IMR-90 (cell line): ENCODE measurements at regions not wholly inside any gene's neighbourhood (a gene's known extent, or its start where the extent isn't known, plus 50 kb on each side); places are given as distances from the start of the nearest gene placed in this dataset.

ENCODE experiments used
- ATAC-seq: fragments of 200-7000 bp; cut with Tn5 transposase; 2 replicates; pipeline ENCODE4 v1.9.1; 2020; ENCODE audit warnings: low read depth, mild to moderate bottlenecking, moderate library complexity
- BruUV-seq: library from RNA; stranded (reverse); fragments of 400-500 nt; replicated peaks from 2 replicates; lab custom pipeline; 2021; lab: Mats Ljungman, UMichigan
- CTCF ChIA-PET: fragments of 300-600 bp; formaldehyde crosslinking; extraction: SDS; loops from one replicate; lab custom pipeline; 2021; ENCODE audit warnings: antibody characterized with exemption; lab: Yijun Ruan, JAX
- POLR2A ChIA-PET: fragments of 300-600 bp; sonication (Branson Sonifier 250); formaldehyde crosslinking; loops from one replicate; lab custom pipeline; 2022; ENCODE audit warnings: antibody characterized with exemption; ENCODE audit not compliant: unreplicated experiment; lab: Charles Lee
- DNase-seq: peaks from one replicate; pipeline ENCODE4 v3.0.0; 2013
- H2AFZ ChIP-seq: replicated peaks from 2 replicates; pipeline ENCODE3; 2013; ENCODE audit warnings: low read length, mild to moderate bottlenecking; ENCODE audit not compliant: poor library complexity
- H2AK5ac ChIP-seq: 2 replicates; pipeline ENCODE4 v1.6.1; 2013; ENCODE audit warnings: low read depth, low read length, inconsistent platforms
- H2AK9ac ChIP-seq: replicated peaks from 2 replicates; pipeline ENCODE3; 2013; ENCODE audit warnings: mild to moderate bottlenecking, low read depth, low read length, moderate library complexity; ENCODE audit not compliant: poor library complexity
- H2BK120ac ChIP-seq: 2 replicates; pipeline ENCODE4 v1.6.1; 2013; ENCODE audit warnings: low read depth, low read length, inconsistent platforms
- H2BK15ac ChIP-seq: 3 replicates; pipeline ENCODE4 v1.6.1; 2013; ENCODE audit warnings: low read depth, low read length, inconsistent platforms
- H2BK20ac ChIP-seq: 2 replicates; pipeline ENCODE4 v1.6.1; 2013; ENCODE audit warnings: low read depth, mild to moderate bottlenecking, inconsistent platforms, low read length, moderate library complexity
- H2BK5ac ChIP-seq: 2 replicates; pipeline ENCODE4 v1.6.1; 2013; ENCODE audit warnings: mild to moderate bottlenecking, low read depth, low read length, inconsistent platforms; ENCODE audit not compliant: poor library complexity, severe bottlenecking
- H3K14ac ChIP-seq: replicated peaks from 2 replicates; pipeline ENCODE4 v1.6.1; 2013; ENCODE audit warnings: low read depth, low read length, inconsistent platforms
- H3K18ac ChIP-seq: 2 replicates; pipeline ENCODE4 v1.6.1; 2013; ENCODE audit warnings: low read depth, low read length, control low read depth
- H3K23ac ChIP-seq: 2 replicates; pipeline ENCODE4 v1.6.1; 2013; ENCODE audit warnings: low read depth, low read length, inconsistent platforms
- H3K27ac ChIP-seq: 2 replicates; pipeline ENCODE4 v1.5.1; 2013; ENCODE audit warnings: mild to moderate bottlenecking, control low read depth, low read length; ENCODE audit not compliant: insufficient read depth
- H3K27me3 ChIP-seq: 2 replicates; pipeline ENCODE4 v1.6.1; 2013; ENCODE audit warnings: low read length; ENCODE audit not compliant: control insufficient read depth, insufficient read depth
- H3K36me3 ChIP-seq: 2 replicates; pipeline ENCODE4 v1.6.1; 2013; ENCODE audit warnings: low read length, mixed read lengths; ENCODE audit not compliant: control insufficient read depth, insufficient read depth
- H3K4ac ChIP-seq: 2 replicates; pipeline ENCODE4 v1.6.1; 2013; ENCODE audit warnings: low read depth, low read length, inconsistent platforms
- H3K4me1 ChIP-seq: 2 replicates; pipeline ENCODE4 v1.6.1; 2013; ENCODE audit warnings: low read length, mixed read lengths; ENCODE audit not compliant: control insufficient read depth, insufficient read depth
- H3K4me2 ChIP-seq: 2 replicates; pipeline ENCODE4 v1.6.1; 2013; ENCODE audit warnings: low read depth, mild to moderate bottlenecking, control low read depth, low read length, moderate library complexity
- H3K4me3 ChIP-seq: 2 replicates; pipeline ENCODE4 v1.5.1; 2013; ENCODE audit warnings: low read depth, mild to moderate bottlenecking, control low read depth, low read length, moderate library complexity; ENCODE audit not compliant: insufficient read depth
- H3K56ac ChIP-seq: 2 replicates; pipeline ENCODE4 v1.6.1; 2013; ENCODE audit warnings: low read length, inconsistent platforms; ENCODE audit not compliant: insufficient read depth; ENCODE audit errors: extremely low read depth
- H3K79me1 ChIP-seq, 2 experiments: 2 replicates each; pipeline ENCODE4 v1.6.1; 2013; ENCODE audit warnings: low read length in 2 of 2, inconsistent platforms in 1 of 2, low read depth in 1 of 2
- H3K9ac ChIP-seq: 2 replicates; pipeline ENCODE4 v1.6.1; 2013; ENCODE audit warnings: low read depth, low read length, control low read depth
- H3K9me1 ChIP-seq: 2 replicates; pipeline ENCODE4 v1.6.1; 2013; ENCODE audit warnings: low read length, inconsistent platforms; ENCODE audit not compliant: insufficient read depth
- H3K9me3 ChIP-seq: 2 replicates; pipeline ENCODE4 v1.6.1; 2013; ENCODE audit warnings: low read length; ENCODE audit not compliant: control insufficient read depth, insufficient read depth
- H4K20me1 ChIP-seq: 2 replicates; pipeline ENCODE4 v1.6.1; 2013; ENCODE audit warnings: low read length, inconsistent platforms; ENCODE audit not compliant: insufficient read depth
- H4K5ac ChIP-seq: 2 replicates; pipeline ENCODE4 v1.6.1; 2013; ENCODE audit warnings: mild to moderate bottlenecking, low read depth, low read length, control low read depth
- H4K8ac ChIP-seq, 2 experiments: 2 replicates each; pipeline ENCODE4 v1.6.1; 2013; ENCODE audit warnings: low read depth in 2 of 2, low read length in 2 of 2, control low read depth in 1 of 2, inconsistent platforms in 1 of 2
- H4K91ac ChIP-seq: 2 replicates; pipeline ENCODE4 v1.6.1; 2013; ENCODE audit warnings: low read depth, low read length, inconsistent platforms; ENCODE audit not compliant: insufficient read depth
- BHLHE40 ChIP-seq: fragments of 150-350 bp; IDR thresholded peaks from 2 replicates; pipeline ENCODE4 v1.6.1; 2016; ENCODE audit warnings: mild to moderate bottlenecking, low read depth, low read length
- CEBPB ChIP-seq: IDR thresholded peaks from 2 replicates; pipeline ENCODE4 v1.6.1; 2012; ENCODE audit warnings: low read depth, low read length, improper control_type of control experiment
- FOS ChIP-seq: fragments of 150-350 bp; IDR thresholded peaks from 2 replicates; pipeline ENCODE4 v1.6.1; 2016; ENCODE audit warnings: low read depth, low read length
- MXI1 ChIP-seq: IDR thresholded peaks from 2 replicates; pipeline ENCODE4 v1.6.1; 2012; ENCODE audit warnings: low read depth, mild to moderate bottlenecking, low read length, moderate library complexity, borderline replicate concordance
- POLR2A ChIP-seq: IDR thresholded peaks from 2 replicates; pipeline ENCODE4 v1.6.1; 2012; ENCODE audit warnings: mild to moderate bottlenecking, low read depth, low read length
- RFX5 ChIP-seq: IDR thresholded peaks from 2 replicates; pipeline ENCODE4 v1.8.0; 2012; ENCODE audit warnings: low read depth, mild to moderate bottlenecking, low read length, moderate library complexity
- SMC3 ChIP-seq: fragments of 150-350 bp; IDR thresholded peaks from 2 replicates; pipeline ENCODE4 v1.6.1; 2016; ENCODE audit warnings: low read depth, mild to moderate bottlenecking, antibody characterized with exemption, low read length, moderate library complexity
- WGBS, 2 experiments: methylation state at CpG; one replicate each; pipeline versions ENCODE4 v1.1.5 to v1.1.7; 2013; ENCODE audit warnings: missing lambda C conversion rate in 2 of 2; ENCODE audit not compliant: insufficient read length in 1 of 2; ENCODE audit errors: extremely low coverage in 2 of 2; 5-methylcytosine and 5-hydroxymethylcytosine counted together
- dilution Hi-C: fragments of 300-500 bp; cut with HindIII; formaldehyde crosslinking; loops from one replicate; pipeline ENCODE4 v1.14.3; 2018; ENCODE audit warnings: low sequenced_read_pairs; ENCODE audit not compliant: unreplicated experiment
- in situ Hi-C: fragments of 300-500 bp; cut with MboI; formaldehyde crosslinking; loops from 3 replicates; pipeline ENCODE4 v1.14.3; 2019; ENCODE audit warnings: low sequenced_read_pairs, inconsistent platforms, mixed read lengths
- intact Hi-C: fragments of 100-400 bp; cut with micrococcal nuclease; formaldehyde crosslinking; loops from 2 replicates; pipeline ENCODE4 v1.10.0; 2022

DNA sequence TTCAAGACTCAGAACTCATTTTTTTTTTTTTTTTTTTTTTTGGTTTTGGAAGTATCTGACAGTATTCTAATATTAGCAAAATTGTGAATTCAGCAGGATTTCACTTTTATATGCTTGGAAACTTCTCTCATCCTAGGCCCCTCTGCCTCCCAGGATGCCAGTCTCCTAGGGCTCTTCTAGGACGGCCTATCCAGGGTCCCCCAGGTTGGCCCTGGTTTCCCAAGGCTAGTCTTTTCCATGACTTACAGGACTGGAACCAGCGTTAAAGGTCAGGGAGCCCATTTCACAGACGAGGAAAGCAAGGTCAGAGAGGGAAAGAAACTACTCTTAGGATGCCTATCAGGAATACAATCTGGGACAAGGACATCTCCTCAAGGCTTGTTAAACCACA is 412.5 kb downstream of the PTPRU start:
- no peak overlapping the region for H2AFZ ChIP-seq
- H2AK5ac ChIP-seq: no peak overlapping the region
- H3K18ac ChIP-seq: no peak overlapping the region
- H4K91ac ChIP-seq: no peak overlapping the region
- H4K8ac ChIP-seq: no peak overlapping the region
- H3K9ac ChIP-seq: no peak overlapping the region
- DNase-seq: no peak
- H3K27me3 ChIP-seq: peaks cover 4% of the 10 kb centered on the region
- no peak overlapping the region for H2BK20ac ChIP-seq
- H3K9me1 ChIP-seq: no peaks in the 10 kb centered on the region
- no peak overlapping the region for H4K5ac ChIP-seq
- H3K4me1 ChIP-seq: no peaks in the 10 kb centered on the region
- no peak overlapping the region for H3K27ac ChIP-seq
- H3K79me1 ChIP-seq: no peaks in the 10 kb centered on the region
- no peaks in the 10 kb centered on the region for H3K9me3 ChIP-seq
- no CpG with 5 or more reads among the region's 3 CpGs for WGBS, 2 experiments
- no peak overlapping the region for H3K56ac ChIP-seq
- H3K4me3 ChIP-seq: no peak overlapping the region
- H3K36me3 ChIP-seq: no peaks in the 10 kb centered on the region
- ChIA-PET CTCF (no interaction called here), POLR2A (no interaction called here)
- H3K4ac ChIP-seq: no peak overlapping the region
- H3K23ac ChIP-seq: no peak overlapping the region
- H4K20me1 ChIP-seq: no peaks in the 10 kb centered on the region
- no peak for ATAC-seq
- in situ Hi-C loops: no loop called here
- no peak overlapping the region for H2BK120ac ChIP-seq
- H2BK15ac ChIP-seq: no peak overlapping the region
- intact Hi-C loops: no loop called here
- H3K4me2 ChIP-seq: no peak overlapping the region
- H2AK9ac ChIP-seq: no peak overlapping the region
- no peak for TF ChIP-seq BHLHE40
- TF ChIP-seq SMC3: no peak
- TF ChIP-seq CEBPB: no peak
- TF ChIP-seq MXI1: no peak
- TF ChIP-seq RFX5: no peak
- no peak for TF ChIP-seq POLR2A
- no peak for TF ChIP-seq FOS
- no peak overlapping the region for H2BK5ac ChIP-seq
- no TSS peak for BruUV-seq
- dilution Hi-C loops: no loop called here
- H3K14ac ChIP-seq: no peak overlapping the region
